Uterus (tissue), 3 donors: ENCODE measurements at regions not wholly inside any gene's neighbourhood (a gene's known extent, or its start where the extent isn't known, plus 50 kb on each side); places are given as distances from the start of the nearest gene placed in this dataset.

Experiments
- DNase-seq, 2 donors: peaks; one replicate each; pipeline ENCODE4 v3.0.0-alpha.2; 2019 to 2020
- H3K27ac ChIP-seq, 2 donors: fragments of 200-600 bp; sonication (generic); 1 replicate in 1 of 2; 2 replicates in 1 of 2; pipeline ENCODE4 v1.5.1; 2016 to 2018
- H3K27me3 ChIP-seq, 2 donors: fragments of 200-600 bp; sonication (generic); one replicate each; pipeline ENCODE4 v1.5.1; 2018 to 2019; ENCODE audit warnings: control low read depth in 1 of 2
- H3K36me3 ChIP-seq, 2 donors: fragments of 200-600 bp; sonication (generic); one replicate each; pipeline ENCODE4 v1.5.1; 2019; ENCODE audit warnings: control low read depth in 1 of 2
- H3K4me1 ChIP-seq, 2 donors: fragments of 200-600 bp; sonication (generic); one replicate each; pipeline ENCODE4 v1.5.1; 2018 to 2019; ENCODE audit warnings: control low read depth in 1 of 2
- H3K4me3 ChIP-seq, 2 donors: fragments of 200-600 bp; sonication (generic); 1 replicate in 1 of 2; 2 replicates in 1 of 2; pipeline ENCODE4 v1.5.1; 2018 to 2019; ENCODE audit warnings: mild to moderate bottlenecking in 1 of 2
- H3K9me3 ChIP-seq, 2 donors: fragments of 200-600 bp; sonication (generic); one replicate each; pipeline ENCODE4 v1.5.1; 2019; ENCODE audit warnings: control low read depth in 1 of 2
- CTCF ChIP-seq, 4 experiments: fragments of 200-600 bp in 2 of 4; fragments of 450-650 bp in 2 of 4; sonication (generic) in 2 of 4; IDR thresholded peaks; one replicate each; pipeline ENCODE4 v1.5.1; 2016 to 2019; ENCODE audit warnings: antibody characterized with exemption in 4 of 4, mild to moderate bottlenecking in 2 of 4, moderate library complexity in 1 of 4
- POLR2A ChIP-seq, 2 donors: fragments of 450-650 bp; IDR thresholded peaks; one replicate each; pipeline ENCODE4 v1.6.1; 2016; ENCODE audit warnings: antibody characterized with exemption in 2 of 2, mild to moderate bottlenecking in 1 of 2, moderate library complexity in 1 of 2
- intact Hi-C: fragments of 100-400 bp; cut with DNase I; formaldehyde crosslinking; loops from one replicate; pipeline ENCODE4 v1.15.1; 2023; ENCODE audit warnings: low total_unique reads
- donor health status: DM: yes; HTN: yes; CAD: no.

GRCh38 chr11:104487046-104487806 is 323.3 kb upstream of the PDGFD start:
- Histone ChIP-seq H3K27me3 (no peaks in the 10 kb centered on the region), H3K27ac (no peak overlapping the region), H3K9me3 (peaks cover 0 to 7% of the 10 kb centered on the region in 2 donors), H3K4me3 (no peak overlapping the region), H3K36me3 (no peaks in the 10 kb centered on the region), H3K4me1 (no peaks in the 10 kb centered on the region)
- no peak for TF ChIP-seq POLR2A (IDR thresholded peaks at IDR 0.05)
- TF ChIP-seq CTCF (IDR thresholded peaks at IDR 0.05), result no peak
- intact Hi-C loops, result no loop called here
- DNase-seq, result no peak

- H3K27ac ChIP-seq, result no peak overlapping the region
- intact Hi-C loops, result no loop called here
- no peaks in the 10 kb centered on the region for H3K36me3 ChIP-seq
- no peaks in the 10 kb centered on the region for H3K9me3 ChIP-seq
- no peak for DNase-seq
- TF ChIP-seq CTCF (IDR thresholded peaks at IDR 0.05) (no peak), POLR2A (IDR thresholded peaks at IDR 0.05) (no peak)
- no peaks in the 10 kb centered on the region for H3K4me1 ChIP-seq
- H3K27me3 ChIP-seq, result no peaks in the 10 kb centered on the region
- no peak overlapping the region for H3K4me3 ChIP-seq
Measured at GRCh38 chr11:104484804-104485554, 321.0 kb upstream of the PDGFD start.

- H3K27me3 ChIP-seq, result no peaks in the 10 kb centered on the region
- H3K27ac ChIP-seq, result no peak overlapping the region
- intact Hi-C loops, result no loop called here
- H3K9me3 ChIP-seq, result no peaks in the 10 kb centered on the region
- no peak overlapping the region for H3K4me3 ChIP-seq
- H3K36me3 ChIP-seq, result no peaks in the 10 kb centered on the region
- H3K4me1 ChIP-seq, result no peaks in the 10 kb centered on the region
- TF ChIP-seq CTCF (IDR thresholded peaks at IDR 0.05), result no peak
- TF ChIP-seq POLR2A (IDR thresholded peaks at IDR 0.05), result no peak
- no peak for DNase-seq
Measured at GRCh38 chr11:104476898-104477297, 313.0 kb upstream of the PDGFD start.

- TF ChIP-seq POLR2A (IDR thresholded peaks at IDR 0.05) (no peak), CTCF (IDR thresholded peaks at IDR 0.05) (no peak)
- Histone ChIP-seq H3K9me3 (no peaks in the 10 kb centered on the region), H3K36me3 (no peaks in the 10 kb centered on the region), H3K27ac (no peak overlapping the region), H3K4me1 (no peaks in the 10 kb centered on the region), H3K4me3 (no peak overlapping the region), H3K27me3 (no peaks in the 10 kb centered on the region)
- intact Hi-C loops, result no loop called here
- no peak for DNase-seq
Measured at GRCh38 chr11:104476454-104476853, 312.5 kb upstream of the PDGFD start.

- Histone ChIP-seq H3K36me3 (no peaks in the 10 kb centered on the region), H3K4me1 (no peaks in the 10 kb centered on the region), H3K27ac (no peak overlapping the region), H3K4me3 (no peak overlapping the region), H3K27me3 (no peaks in the 10 kb centered on the region), H3K9me3 (no peaks in the 10 kb centered on the region)
- no peak for DNase-seq
- intact Hi-C loops, result no loop called here
- TF ChIP-seq CTCF (IDR thresholded peaks at IDR 0.05) (no peak), POLR2A (IDR thresholded peaks at IDR 0.05) (no peak)
Measured at GRCh38 chr11:104467404-104467803, 303.5 kb upstream of the PDGFD start.
